GDM1 (cell line): ENCODE measurements at regions not wholly inside any gene's neighbourhood (a gene's known extent, or its start where the extent isn't known, plus 50 kb on each side); places are given as distances from the start of the nearest gene placed in this dataset.
"Not testable (repeated sequence)": the region's sequence is repeated elsewhere in the genome, so short reads cannot be mapped to it uniquely, and the experiment has no call there.

ENCODE experiments used
- DNase-seq: peaks from one replicate; lab custom pipeline; 2025; lab: John Stamatoyannopoulos, UW

DNA sequence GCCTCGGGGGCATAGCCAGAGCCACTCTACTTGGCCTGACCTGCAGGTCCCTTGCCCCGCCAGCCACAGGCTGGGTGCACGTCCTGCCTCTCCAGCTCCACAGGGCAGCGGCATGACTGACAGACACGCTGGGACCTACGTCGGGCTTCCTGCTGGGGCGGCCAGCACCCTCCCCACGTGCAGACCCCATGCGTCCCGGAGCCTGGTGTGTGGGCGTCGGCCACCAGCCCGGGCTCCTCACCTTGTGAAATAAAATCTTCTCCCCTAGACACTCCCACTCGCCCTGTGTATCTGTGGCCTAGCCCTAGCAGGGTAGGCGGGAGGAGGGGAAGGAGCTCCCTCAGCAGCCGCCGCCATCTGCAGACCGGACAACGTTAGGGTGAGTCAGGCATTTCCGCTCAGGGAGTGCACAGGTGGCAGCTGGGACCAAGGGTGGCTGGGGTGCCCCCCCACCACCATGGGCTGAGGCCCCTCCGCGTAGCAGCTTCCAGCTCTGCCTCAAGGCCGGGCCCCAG lies 119.5 kb downstream of the IGLL1 start:
- peak; percentile 65 for DNase-seq

- not testable (repeated sequence) for DNase-seq
These were observed 120.2 kb downstream of the IGLL1 start for GRCh38 chr22:23459645-23460516.

- no peak for DNase-seq
These were observed 121.2 kb downstream of the IGLL1 start for GRCh38 chr22:23458663-23459541.

GRCh38 chr22:23457380-23457985 lies 122.6 kb downstream of the IGLL1 start:
- DNase-seq, result no peak

DNA sequence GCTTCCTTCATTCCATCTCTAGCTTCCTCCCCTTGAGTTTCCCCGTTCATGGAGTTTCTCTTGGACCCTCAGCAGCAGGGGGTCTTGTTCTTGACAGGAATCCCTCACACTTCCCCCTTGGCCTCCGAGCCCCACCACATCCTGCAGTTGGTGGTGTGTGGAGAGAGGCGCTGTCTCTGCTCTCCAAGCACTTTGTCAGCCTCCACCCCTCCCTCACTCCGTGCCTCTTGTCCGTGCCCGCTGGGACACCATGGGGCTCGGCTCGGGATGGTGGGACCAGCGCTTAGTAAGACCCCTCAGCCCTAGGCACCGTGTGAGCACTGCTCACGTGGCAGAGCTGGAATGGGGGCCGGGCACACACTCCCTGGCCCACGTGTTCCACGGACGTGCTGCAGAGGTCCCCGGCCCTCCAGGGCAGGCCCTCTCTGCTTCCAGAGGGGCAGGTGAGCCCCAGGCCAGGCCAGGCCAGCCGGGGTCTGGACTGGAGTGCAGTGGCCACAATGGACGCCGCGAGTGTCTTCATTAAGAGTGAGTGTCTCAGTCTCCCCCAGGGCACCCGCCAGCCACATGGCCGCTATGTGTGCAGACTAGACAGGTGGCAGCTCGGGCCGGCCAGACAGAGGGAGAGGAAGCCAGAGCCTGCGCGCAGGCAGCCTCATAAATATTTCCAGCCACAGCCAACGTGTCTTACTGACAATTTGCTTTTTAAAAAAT lies 123.3 kb downstream of the IGLL1 start:
- DNase-seq, result peak; percentile 82

- DNase-seq, result not testable (repeated sequence)
These were observed 125.7 kb downstream of the IGLL1 start for GRCh38 chr22:23454345-23454744.

DNA sequence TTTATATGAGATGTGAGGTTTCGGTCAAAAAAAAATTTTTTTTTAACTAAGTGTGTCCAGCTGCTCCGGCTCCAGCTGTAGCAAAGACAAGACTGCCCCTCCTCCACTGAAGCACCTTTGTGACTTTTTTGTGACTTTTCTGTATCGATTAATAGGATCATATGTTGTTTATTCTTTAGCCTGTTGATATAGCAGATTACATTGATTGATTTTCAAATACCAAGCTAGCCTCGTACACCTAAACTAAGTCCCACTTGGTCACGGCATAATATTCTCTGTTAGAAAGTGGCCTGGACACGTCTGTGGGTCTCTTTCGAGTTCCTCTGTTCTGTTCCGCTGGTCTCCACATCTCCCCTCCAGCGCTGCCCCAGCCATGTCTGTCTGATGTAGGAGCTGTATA lies 126.8 kb downstream of the IGLL1 start:
- no peak for DNase-seq

DNA sequence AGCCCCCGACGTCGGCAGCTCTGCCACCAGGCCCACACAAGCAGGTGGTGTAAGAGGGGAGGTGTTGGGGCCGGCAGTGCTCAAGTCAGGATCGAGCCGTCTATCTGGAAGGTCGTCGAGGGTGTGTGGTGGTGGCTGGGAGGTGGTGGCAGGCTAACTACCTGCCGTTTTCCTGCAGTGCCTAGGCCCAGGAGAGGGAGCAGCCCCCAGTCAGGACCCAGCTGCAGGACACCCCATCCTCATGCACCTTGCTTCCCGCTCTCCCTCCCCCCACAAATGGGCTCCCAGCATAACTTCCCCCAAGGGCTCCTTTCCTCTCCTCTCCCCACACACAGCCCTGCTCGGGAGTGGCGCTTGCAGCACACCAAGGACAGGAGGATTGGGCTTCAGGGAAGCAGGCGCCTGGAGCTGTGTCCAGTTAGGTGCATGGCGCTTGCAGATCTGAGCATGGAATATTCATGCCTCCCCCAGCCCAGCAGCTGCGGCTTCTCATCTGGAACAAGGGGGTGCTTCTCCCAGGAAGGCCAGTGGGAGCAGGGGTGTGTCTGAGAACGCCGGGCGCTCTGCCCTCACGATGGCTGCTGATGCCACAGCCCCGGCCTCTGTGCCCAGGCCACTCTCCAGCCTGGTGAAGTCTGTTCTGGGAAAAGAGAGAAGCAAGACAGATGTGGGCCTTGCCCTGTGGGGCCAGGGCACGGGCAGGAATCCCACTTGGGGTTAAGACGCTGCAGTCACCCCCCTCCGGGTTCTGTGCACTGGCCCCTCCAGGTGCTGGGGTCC lies 127.7 kb downstream of the IGLL1 start:
- DNase-seq, result no peak

DNA sequence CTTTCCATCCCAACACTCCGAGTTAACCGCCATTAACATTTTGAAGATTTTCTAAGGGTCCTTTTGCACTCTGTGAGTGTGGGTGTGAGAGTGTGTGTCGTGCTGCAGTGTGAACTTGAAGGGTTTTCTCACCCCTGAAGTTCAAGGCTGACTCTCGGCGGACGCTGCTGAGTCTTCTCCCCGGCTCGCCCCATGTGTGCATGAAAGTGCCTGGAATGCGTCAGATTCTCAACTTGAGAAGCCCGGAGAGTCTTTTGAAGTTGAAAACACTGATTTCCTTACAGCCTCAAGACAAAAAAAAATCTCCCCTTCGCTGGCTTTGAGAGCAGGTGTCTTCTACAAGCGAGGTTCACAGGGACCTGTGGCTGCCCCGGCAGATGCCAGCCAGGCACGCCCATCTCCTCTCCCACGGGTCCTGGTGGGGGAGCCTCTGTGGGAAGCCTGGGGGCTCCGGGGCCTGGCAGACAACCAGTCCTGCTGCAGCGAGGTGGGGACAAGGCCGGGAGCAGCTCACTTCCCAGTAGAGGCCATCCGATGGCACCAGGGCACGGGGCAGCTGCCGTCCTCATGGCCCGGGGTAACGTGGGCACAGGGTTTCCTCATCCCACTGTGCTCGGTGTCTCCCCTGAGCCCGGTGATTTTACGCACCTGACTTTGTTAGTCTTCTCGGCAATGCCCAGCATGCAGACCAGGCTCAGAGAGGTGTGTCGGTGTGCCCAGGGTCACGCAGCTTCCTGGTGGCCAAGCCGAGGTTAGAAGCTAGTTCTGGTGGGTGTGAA lies 128.4 kb downstream of the IGLL1 start:
- DNase-seq, result not testable (repeated sequence)

GRCh38 chr22:23450821-23451220 lies 129.3 kb downstream of the IGLL1 start:
- DNase-seq, result not testable (repeated sequence)

DNA sequence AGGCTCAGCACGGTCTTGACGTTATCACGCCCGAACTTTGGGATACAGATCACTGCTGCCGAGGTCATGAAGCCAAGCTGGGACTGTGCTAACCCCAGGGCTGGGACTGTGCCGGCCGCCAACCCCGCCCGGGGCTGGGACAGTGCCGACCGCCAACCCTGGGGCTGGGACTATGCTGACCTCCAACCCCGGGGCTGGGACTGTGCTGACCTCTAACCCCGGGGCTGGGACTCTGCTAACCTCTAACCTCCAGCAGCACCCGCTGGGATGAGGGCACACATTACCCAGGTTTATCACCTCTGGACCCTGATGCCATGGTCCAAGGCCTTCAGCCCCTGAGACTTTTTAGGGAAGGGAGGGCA lies 129.7 kb downstream of the IGLL1 start:
- DNase-seq, result no peak

- DNase-seq, result not testable (repeated sequence)
These were observed 130.2 kb downstream of the IGLL1 start for GRCh38 chr22:23449748-23450433.

- DNase-seq, result not testable (repeated sequence)
These were observed 131.4 kb downstream of the IGLL1 start for GRCh38 chr22:23448499-23449288.

GRCh38 chr22:23446796-23447350 lies 133.2 kb downstream of the IGLL1 start:
- DNase-seq, result no peak

DNA sequence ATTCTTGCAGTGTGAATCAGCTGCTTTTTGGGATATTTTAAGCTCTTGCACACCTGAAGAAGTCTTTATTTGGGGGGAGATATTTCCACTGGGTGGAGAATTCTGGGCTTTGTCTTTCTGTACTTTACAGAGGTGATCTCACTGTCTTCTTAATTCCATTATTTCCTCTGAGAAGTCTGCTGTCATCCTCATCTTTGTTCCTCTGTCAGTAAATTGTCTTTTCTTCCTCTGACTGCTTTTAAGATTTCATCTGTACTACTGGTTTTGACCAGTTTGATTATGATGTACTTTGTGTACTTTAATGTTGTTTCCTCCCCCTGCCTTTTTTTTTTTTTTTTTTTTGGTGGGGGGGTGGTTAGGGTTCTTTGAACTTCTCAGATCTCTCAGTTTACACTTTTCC lies 133.9 kb downstream of the IGLL1 start:
- DNase-seq, result not testable (repeated sequence)

DNA sequence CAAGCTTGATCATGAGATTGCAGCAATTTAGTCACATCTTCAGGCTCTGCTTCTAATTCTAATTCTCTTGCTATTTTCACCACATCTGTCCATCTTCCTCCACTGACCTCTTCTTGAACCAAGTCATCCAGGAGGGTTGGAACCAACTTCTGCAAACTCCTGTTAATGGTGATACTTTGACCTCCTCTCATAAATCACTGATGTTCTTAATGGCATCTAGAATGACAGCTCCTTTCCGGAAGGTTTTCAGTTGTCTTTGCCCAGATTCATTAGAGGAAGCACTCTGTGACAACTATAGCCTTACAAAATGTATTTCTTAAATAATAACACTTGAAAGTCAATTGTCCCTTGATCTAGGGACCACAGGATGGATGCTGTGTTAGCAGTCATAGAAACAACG lies 136.2 kb downstream of the IGLL1 start:
- DNase-seq, result not testable (repeated sequence)

DNA sequence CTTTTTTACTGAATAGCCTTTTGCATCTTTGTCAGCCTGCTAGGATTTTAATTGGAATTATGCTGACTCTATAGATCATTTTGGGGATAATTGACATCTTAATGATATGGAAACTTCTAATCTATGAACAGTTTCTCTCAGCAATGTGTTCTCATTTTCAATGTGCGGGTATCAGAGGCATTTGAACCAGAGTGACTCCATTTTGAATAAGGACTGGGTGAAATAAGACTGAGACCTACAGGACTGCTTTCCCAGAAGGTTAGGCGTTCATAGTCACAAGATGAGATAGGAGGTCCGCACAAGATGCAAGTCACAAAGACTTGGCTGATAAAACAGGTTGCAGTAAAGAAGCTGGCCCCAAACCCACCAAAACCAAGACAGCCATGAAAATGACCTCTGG lies 140.5 kb downstream of the IGLL1 start:
- not testable (repeated sequence) for DNase-seq

DNA sequence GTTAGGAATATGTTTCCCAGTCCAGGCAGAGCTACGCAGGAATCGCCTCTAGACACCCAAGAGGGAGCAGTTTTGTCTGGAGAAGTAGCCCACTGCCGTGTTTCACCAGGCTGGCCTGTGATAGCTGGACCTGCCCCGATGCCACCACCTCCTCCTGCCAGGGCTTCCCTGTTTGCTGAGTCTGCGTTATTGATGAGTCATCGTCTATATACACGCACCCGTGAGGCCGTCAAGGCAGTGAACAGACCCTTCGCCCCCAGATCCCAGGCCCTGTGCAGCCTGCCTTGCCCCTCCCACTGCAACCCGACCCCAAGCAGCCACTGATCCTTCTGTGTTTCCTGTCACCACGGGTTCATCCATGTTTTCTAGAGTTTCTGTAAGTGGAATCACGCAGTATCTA lies 141.9 kb downstream of the IGLL1 start:
- DNase-seq, result no peak
